ENCODE measurements at regions not wholly inside any gene's neighbourhood (a gene's known extent, or its start where the extent isn't known, plus 50 kb on each side); places are given as distances from the start of the nearest gene placed in this dataset.

GRCh38 chr7:46146454-46147255 is 225.6 kb upstream of the IGFBP3 start:
- 47% methylated on average over 11 of the region's 11 CpGs for whole genome bisulfite sequencing (ENCODE audit: insufficient coverage, insufficient replicate concordance, low lambda C conversion rate, missing lambda C conversion rate)
- POLR2A ChIA-PET = no interaction called here
- no peak overlapping the region for H3K4me2 ChIP-seq (ENCODE audit: control insufficient read depth, insufficient read depth)
- intact Hi-C loops (cut with micrococcal nuclease; ENCODE audit: unreplicated experiment) (no loop called here), in situ Hi-C loops (cut with MboI) (no loop called here)
- no peak overlapping the region for H3K27ac ChIP-seq (ENCODE audit: control insufficient read depth, insufficient read depth)
- no peaks in the 10 kb centered on the region for H4K20me1 ChIP-seq (ENCODE audit: control insufficient read depth, insufficient read depth)
- no peaks in the 10 kb centered on the region for H3K36me3 ChIP-seq (ENCODE audit: control insufficient read depth in 2 of 2, insufficient read depth in 2 of 2, low read length in 1 of 2)
- no peak overlapping the region for H3K9ac ChIP-seq (ENCODE audit: control insufficient read depth, insufficient read depth, low read length)
- DNase-seq (ENCODE audit: low read depth, low spot score) (no peak), FAIRE-seq (no peak), ATAC-seq (no peak)
- H3K4me3 ChIP-seq = no peak overlapping the region
- SMC1A ChIA-PET (ENCODE audit: uncharacterized antibody, unreplicated experiment) = interaction anchor here (0.6 kb wide), 1 partner anchor 492 kb away, joined by 3 read pairs; no protein-coding TSS in a partner anchor
- no peaks in the 10 kb centered on the region for H3K27me3 ChIP-seq (replicated peaks in 1 of 2; ENCODE audit: control insufficient read depth in 2 of 2, insufficient read depth in 2 of 2, low read length in 1 of 2)
- peaks cover 2% of the 10 kb centered on the region; the same call in 2 of the 3 replicates for H3K9me3 ChIP-seq (replicated peaks; ENCODE audit: control insufficient read depth, insufficient read depth, low read length)
- H3K79me2 ChIP-seq (ENCODE audit: control insufficient read depth, insufficient read depth, low read length) = no peaks in the 10 kb centered on the region
- RAD21 ChIA-PET (ENCODE audit: unreplicated experiment) = no interaction called here
- CTCF ChIA-PET = interaction anchor here (1.3 kb wide), 1 partner anchor 224 kb away, joined by 3 read pairs; no protein-coding TSS in a partner anchor
- BruUV-seq (replicated peaks) = no TSS peak
- TF ChIP-seq BMI1 (IDR thresholded peaks at IDR 0.05; ENCODE audit: borderline replicate concordance) (no peak), PML (IDR thresholded peaks at IDR 0.05; ENCODE audit: low read length) (no peak), POU2F2 (IDR thresholded peaks at IDR 0.05; ENCODE audit: borderline replicate concordance, low read depth, low read length) (no peak), SRF (IDR thresholded peaks at IDR 0.05; ENCODE audit: low read depth in 2 of 2, low read length in 2 of 2) (no peak), MYB (IDR thresholded peaks at IDR 0.05; ENCODE audit: borderline replicate concordance, low read depth, low read length) (no peak), KDM1A (IDR thresholded peaks at IDR 0.05; ENCODE audit: borderline replicate concordance) (no peak), MTA2 (IDR thresholded peaks at IDR 0.05; ENCODE audit: low read depth) (no peak), FOS (IDR thresholded peaks at IDR 0.05; ENCODE audit: borderline replicate concordance, extremely low read depth, insufficient read length) (no peak)
- H2AFZ ChIP-seq (ENCODE audit: control insufficient read depth, low read depth, low read length) = no peak overlapping the region
- no peaks in the 10 kb centered on the region; the same call in 1 of the 2 replicates for H3K4me1 ChIP-seq (ENCODE audit: control insufficient read depth, insufficient read depth, low read length)
